ENCODE measurements at regions not wholly inside any gene's neighbourhood (a gene's known extent, or its start where the extent isn't known, plus 50 kb on each side); places are given as distances from the start of the nearest gene placed in this dataset.

- DNase-seq (ENCODE audit: extremely low spot score) = no peak
- intact Hi-C loops (cut with DNase I) = no loop called here
- Histone ChIP-seq H3K27me3 (no peaks in the 10 kb centered on the region), H3K36me3 (no peaks in the 10 kb centered on the region), H3K27ac (replicated peaks in 1 of 4) (no peak overlapping the region), H3K4me3 (no peak overlapping the region), H3K9me3 (no peaks in the 10 kb centered on the region), H3K4me1 (no peaks in the 10 kb centered on the region)
- WGBS = 88% methylated on average over 2 of the region's 2 CpGs
- TF ChIP-seq POLR2A (IDR thresholded peaks at IDR 0.05; ENCODE audit: low read depth) = no peak
- no peak for TF ChIP-seq EP300 (IDR thresholded peaks at IDR 0.05)
Measured at GRCh38 chr6:14968056-14968637, 277.7 kb upstream of the JARID2 start.

GRCh38 chr6:14969126-14969525 lies 276.7 kb upstream of the JARID2 start:
- no peaks in the 10 kb centered on the region for H3K4me1 ChIP-seq
- TF ChIP-seq CTCF (IDR thresholded peaks at IDR 0.05) (no peak), EP300 (IDR thresholded peaks at IDR 0.05) (no peak), POLR2A (IDR thresholded peaks at IDR 0.05; ENCODE audit: low read depth) (no peak), POLR2AphosphoS5 (IDR thresholded peaks at IDR 0.05) (no peak)
- no peaks in the 10 kb centered on the region for H3K9me3 ChIP-seq
- no peak overlapping the region for H3K27ac ChIP-seq (replicated peaks in 1 of 4)
- no peaks in the 10 kb centered on the region for H3K36me3 ChIP-seq
- DNase-seq (ENCODE audit: extremely low spot score) = no peak
- intact Hi-C loops (cut with DNase I) = no loop called here
- H3K27me3 ChIP-seq = no peaks in the 10 kb centered on the region
- no peak overlapping the region for H3K4me3 ChIP-seq

- H3K4me1 ChIP-seq = no peaks in the 10 kb centered on the region
- intact Hi-C loops (cut with DNase I) = no loop called here
- H3K36me3 ChIP-seq = no peaks in the 10 kb centered on the region
- no peaks in the 10 kb centered on the region for H3K27me3 ChIP-seq
- no peak for DNase-seq (ENCODE audit: extremely low spot score)
- TF ChIP-seq CTCF (IDR thresholded peaks at IDR 0.05) (no peak), POLR2AphosphoS5 (IDR thresholded peaks at IDR 0.05) (no peak), EP300 (IDR thresholded peaks at IDR 0.05) (no peak), POLR2A (IDR thresholded peaks at IDR 0.05; ENCODE audit: low read depth) (no peak)
- H3K27ac ChIP-seq (replicated peaks in 1 of 4) = no peak overlapping the region
- no peaks in the 10 kb centered on the region for H3K9me3 ChIP-seq
- no peak overlapping the region for H3K4me3 ChIP-seq
- 91% methylated on average over 4 of the region's 4 CpGs for WGBS
Measured at GRCh38 chr6:14972379-14973067, 273.3 kb upstream of the JARID2 start.

GRCh38 chr6:14974372-14974771 lies 271.5 kb upstream of the JARID2 start:
- intact Hi-C loops (cut with DNase I) = no loop called here
- Histone ChIP-seq H3K4me1 (no peaks in the 10 kb centered on the region), H3K27ac (replicated peaks in 1 of 4) (no peak overlapping the region), H3K27me3 (no peaks in the 10 kb centered on the region), H3K36me3 (no peaks in the 10 kb centered on the region), H3K9me3 (no peaks in the 10 kb centered on the region), H3K4me3 (no peak overlapping the region)
- DNase-seq (ENCODE audit: extremely low spot score) = no peak
- no peak for TF ChIP-seq EP300 (IDR thresholded peaks at IDR 0.05)
- TF ChIP-seq POLR2A (IDR thresholded peaks at IDR 0.05; ENCODE audit: low read depth) = no peak
- TF ChIP-seq POLR2AphosphoS5 (IDR thresholded peaks at IDR 0.05) = no peak
- no peak for TF ChIP-seq CTCF (IDR thresholded peaks at IDR 0.05)
- 78% methylated on average over 1 of the region's 1 CpG for WGBS

GRCh38 chr6:14974792-14975470 lies 270.9 kb upstream of the JARID2 start:
- TF ChIP-seq POLR2A (IDR thresholded peaks at IDR 0.05; ENCODE audit: low read depth) (no peak), CTCF (IDR thresholded peaks at IDR 0.05) (no peak), POLR2AphosphoS5 (IDR thresholded peaks at IDR 0.05) (no peak), EP300 (IDR thresholded peaks at IDR 0.05) (no peak)
- Histone ChIP-seq H3K4me3 (no peak overlapping the region), H3K36me3 (no peaks in the 10 kb centered on the region), H3K27me3 (no peaks in the 10 kb centered on the region), H3K27ac (replicated peaks in 1 of 4) (no peak overlapping the region), H3K4me1 (no peaks in the 10 kb centered on the region), H3K9me3 (no peaks in the 10 kb centered on the region)
- intact Hi-C loops (cut with DNase I) = no loop called here
- 73% methylated on average over 4 of the region's 4 CpGs for WGBS
- DNase-seq (ENCODE audit: extremely low spot score) = no peak
